ENCODE measurements at regions not wholly inside any gene's neighbourhood (a gene's known extent, or its start where the extent isn't known, plus 50 kb on each side); places are given as distances from the start of the nearest gene placed in this dataset.

GRCh38 chr6:12601881-12602280 lies 114.7 kb upstream of the PHACTR1 start:
- no peak for DNase-seq (ENCODE audit: low spot score)
- TF ChIP-seq CTCF (IDR thresholded peaks at IDR 0.05) = no peak
- no peak for ATAC-seq (ENCODE audit: low FRiP score)

DNA sequence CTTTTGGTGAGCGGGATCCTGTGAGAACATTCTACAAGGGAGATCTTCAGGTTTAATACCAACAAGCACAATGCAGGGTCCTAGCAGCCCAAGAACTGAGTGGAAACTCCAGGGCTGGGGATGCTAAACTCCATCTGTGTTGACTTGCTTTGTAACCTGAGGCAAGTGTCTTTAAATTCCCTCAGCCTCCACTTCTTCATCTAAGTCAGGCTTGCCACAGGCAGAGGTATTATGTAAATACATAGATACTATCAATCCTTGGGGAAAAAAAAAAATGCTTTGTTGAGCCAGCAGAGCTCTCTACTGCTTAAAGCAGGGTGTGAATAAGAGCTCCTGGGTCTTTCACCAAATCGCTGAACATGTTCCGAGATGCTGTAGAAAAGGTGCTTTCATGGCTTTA lies 114.2 kb upstream of the PHACTR1 start:
- no peak for TF ChIP-seq CTCF (IDR thresholded peaks at IDR 0.05)
- ATAC-seq (ENCODE audit: low FRiP score) (no peak), DNase-seq (ENCODE audit: low spot score) (no peak)

- TF ChIP-seq CTCF (IDR thresholded peaks at IDR 0.05) = no peak
- DNase-seq (ENCODE audit: low spot score) = no peak
- ATAC-seq (ENCODE audit: low FRiP score) = peak; percentile 42
Measured at GRCh38 chr6:12602951-12603672, 113.5 kb upstream of the PHACTR1 start.

GRCh38 chr6:12603673-12604049 lies 112.9 kb upstream of the PHACTR1 start:
- TF ChIP-seq CTCF (IDR thresholded peaks at IDR 0.05) = no peak
- DNase-seq (ENCODE audit: low spot score) = no peak
- ATAC-seq (ENCODE audit: low FRiP score) = no peak

DNA sequence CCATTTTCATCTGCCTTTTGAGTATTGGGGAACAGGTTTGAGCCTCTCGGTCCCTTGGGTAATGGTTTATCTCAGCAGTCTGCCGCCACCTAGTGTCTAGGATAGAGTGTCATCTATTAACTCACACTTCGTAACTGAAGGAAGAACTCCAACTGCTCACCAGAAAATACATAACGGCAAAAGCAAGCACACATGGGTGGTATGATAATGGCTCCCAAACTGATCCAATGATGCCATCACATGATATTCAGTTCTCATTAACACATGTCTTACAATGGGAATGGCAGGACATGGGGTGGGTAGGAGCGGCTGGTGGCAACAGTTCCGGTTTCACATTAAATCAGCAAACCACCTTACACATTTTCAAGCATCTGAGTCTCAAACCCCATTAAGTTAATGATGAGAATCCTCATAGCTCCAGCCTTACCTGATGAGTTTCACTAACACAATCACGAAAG lies 110.7 kb upstream of the PHACTR1 start:
- peak in 1 of 3 donors; percentile 11 for TF ChIP-seq CTCF (IDR thresholded peaks at IDR 0.05)
- DNase-seq (ENCODE audit: low spot score) = peak; percentile 27

DNA sequence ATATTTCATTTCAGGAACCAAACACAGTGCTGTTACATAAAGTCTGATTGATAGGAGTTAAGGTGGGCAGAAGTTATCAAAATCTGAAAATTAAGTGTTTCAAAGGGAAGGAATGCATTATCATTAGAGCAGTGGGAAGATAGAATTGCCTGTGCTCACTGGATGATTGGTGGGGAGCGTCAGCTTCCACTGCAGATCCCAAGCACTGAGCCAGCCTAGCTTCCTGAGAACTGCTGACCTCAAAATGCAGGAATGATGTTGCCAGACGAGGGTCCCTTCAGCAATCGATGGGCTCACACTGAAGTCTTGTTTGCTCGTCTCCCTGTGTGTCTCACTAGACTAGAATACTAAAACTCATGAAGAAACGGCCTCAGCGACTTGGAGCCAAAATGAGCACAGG lies 110.0 kb upstream of the PHACTR1 start:
- no peak for DNase-seq (ENCODE audit: low spot score)
- TF ChIP-seq CTCF (IDR thresholded peaks at IDR 0.05) = no peak
- no peak for ATAC-seq (ENCODE audit: low FRiP score)

More for the DNA sequence above, 110.7 kb upstream of the PHACTR1 start:
- ATAC-seq (ENCODE audit: low FRiP score) = peak; percentile 54

Data from omental fat pad (tissue), 3 donors.